HG02970 (cell line): ENCODE measurements at regions not wholly inside any gene's neighbourhood (a gene's known extent, or its start where the extent isn't known, plus 50 kb on each side); places are given as distances from the start of the nearest gene placed in this dataset.

ENCODE experiments used
- ATAC-seq: cut with Tn5 transposase; IDR thresholded peaks from one replicate; pipeline ENCODE4 v1.9.1; 2021; ENCODE audit warnings: mild to moderate bottlenecking, moderate library complexity, moderate number of reproducible peaks; ENCODE audit not compliant: unreplicated experiment, low FRiP score

- no peak for ATAC-seq
Observed at GRCh38 chrX:124507246-124507645, 160.9 kb downstream of the SH2D1A start.

- ATAC-seq = no peak
Observed at GRCh38 chrX:124518885-124519284, 172.5 kb downstream of the SH2D1A start.

DNA sequence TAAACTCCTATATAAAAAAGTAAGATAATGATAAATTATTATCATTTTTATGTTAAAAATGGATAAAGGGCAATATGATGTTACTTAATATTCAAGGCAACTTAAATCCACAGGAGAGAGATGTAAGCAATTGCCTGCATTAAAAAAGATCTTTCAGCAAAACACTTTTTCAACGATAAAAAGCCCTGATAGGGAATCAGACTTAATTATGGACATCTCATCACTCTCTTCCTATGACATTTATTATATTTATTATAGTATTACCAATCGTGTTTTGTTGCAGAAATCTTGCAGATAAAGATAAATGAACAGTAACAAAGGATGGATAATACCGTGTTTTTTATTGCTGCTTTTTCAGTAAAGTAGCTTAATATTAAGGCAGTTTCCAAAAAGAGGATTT, 178.5 kb downstream of the SH2D1A start:
- ATAC-seq = no peak

DNA sequence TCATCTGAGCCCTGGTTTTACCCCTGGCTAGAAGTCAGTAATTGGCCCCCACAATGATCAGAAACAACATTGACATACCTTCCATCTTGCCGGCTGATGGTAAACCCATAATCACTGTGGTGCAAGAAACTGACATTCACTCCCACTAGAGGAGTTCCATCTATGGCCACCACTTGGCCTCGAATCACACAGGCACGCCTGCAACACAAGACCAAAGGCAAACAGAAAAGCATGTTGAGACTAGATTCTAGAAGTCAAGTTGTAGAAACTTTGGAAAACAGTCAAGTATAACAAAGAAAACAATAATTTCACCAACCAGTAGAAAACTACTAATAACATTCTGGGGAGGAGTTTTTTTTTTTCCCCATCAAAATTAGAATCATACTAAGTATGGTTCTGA, 183.4 kb downstream of the SH2D1A start:
- no peak for ATAC-seq

- ATAC-seq = no peak
Observed at GRCh38 chrX:124530803-124531202, 184.4 kb downstream of the SH2D1A start.

DNA sequence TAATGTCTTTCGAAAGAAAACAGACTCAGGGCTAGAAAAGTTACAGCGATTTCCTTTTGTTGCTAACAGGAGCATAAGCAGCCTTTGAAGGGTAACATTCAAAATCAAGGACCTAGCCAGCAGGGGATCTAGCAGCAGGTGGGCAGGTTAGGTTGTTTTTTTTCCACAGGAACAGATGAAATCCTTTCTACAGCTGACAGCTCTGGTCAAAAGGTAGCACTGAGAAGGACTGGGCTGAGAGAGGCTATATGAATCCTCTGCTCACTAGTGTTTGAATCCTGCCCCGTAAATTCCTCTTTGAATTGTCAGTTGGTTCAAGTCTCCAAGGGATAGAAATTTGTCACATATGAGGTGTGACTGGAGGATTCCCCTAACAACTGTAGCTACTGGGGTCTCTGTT, 188.2 kb downstream of the SH2D1A start:
- no peak for ATAC-seq

DNA sequence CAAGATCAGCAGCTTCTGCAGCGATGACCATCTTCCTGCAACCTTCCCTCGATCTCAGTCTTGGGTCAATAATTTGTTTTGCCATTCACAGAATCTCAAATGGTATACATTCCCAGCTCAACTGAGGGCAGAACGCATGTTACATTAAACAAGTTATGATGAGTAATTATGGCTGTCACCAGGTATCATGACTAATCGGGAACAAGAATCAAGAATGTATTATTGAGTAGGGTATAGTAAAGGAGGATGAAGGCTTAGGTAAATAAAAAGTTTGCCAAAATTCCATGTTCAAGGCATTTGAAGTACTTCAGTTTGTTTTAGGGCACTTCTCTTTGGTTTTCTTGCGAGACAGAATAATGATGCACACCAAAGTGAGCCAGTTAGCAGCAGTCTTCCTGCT, 194.1 kb downstream of the SH2D1A start:
- no peak for ATAC-seq

DNA sequence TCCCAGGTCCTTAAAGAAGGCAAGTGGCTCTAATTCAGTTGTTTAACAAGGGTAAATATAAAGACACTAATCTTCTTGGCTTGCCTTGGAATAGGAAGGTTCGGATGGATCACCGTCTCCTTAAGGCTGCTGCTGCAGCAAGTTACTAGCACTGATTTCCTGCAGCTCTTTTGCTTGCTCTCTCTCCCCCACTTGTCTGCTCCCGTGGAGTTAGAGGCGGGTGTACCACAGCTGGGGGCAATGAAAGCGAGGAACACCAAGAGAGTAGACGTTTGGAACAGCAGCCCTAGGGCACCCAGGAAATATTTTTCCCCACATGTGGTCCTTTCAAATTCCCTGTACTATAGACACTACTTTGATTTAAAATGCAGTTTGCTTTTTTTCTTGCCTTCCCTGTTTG, 202.2 kb downstream of the SH2D1A start:
- no peak for ATAC-seq

- no peak for ATAC-seq
Observed at GRCh38 chrX:124555036-124555595, 208.8 kb downstream of the SH2D1A start.

DNA sequence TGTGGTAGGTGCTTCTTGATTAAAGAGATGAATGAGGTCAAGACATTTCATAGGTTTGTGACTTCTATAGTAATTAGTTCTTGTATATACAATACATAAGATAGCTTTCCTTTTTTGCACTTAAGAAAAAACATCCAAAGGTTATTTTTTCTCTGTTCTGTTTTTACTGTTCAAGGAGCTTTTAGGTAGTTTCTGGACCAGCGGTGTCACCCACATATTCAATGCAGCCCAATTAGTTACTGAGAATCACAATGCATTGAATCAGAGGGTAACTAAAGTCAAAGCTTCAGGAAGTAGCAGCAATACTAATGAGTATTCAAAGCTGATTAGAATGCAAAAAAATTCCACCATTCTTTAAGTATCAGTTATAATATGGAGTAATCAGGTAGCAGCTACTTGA, 211.6 kb downstream of the SH2D1A start:
- ATAC-seq = no peak

DNA sequence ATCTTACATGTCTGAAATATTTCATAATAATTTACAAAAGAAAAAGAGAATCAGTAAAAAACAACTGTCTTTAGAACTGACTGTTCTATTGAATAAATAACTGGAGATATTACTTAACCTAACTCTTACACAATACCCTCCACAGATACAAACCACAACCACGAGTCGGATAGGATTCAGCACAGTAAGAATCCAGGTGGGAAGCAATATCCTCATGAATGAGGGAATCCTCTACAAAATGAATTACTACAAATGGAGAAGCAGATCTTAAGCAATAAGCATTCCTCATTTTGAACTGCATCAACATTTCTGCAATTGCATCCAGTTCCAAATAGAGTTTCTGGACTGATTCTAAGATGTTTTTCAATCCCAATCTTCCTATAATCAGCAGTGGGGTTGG, 227.1 kb downstream of the SH2D1A start:
- ATAC-seq = no peak

- ATAC-seq = no peak
Observed at GRCh38 chrX:124592744-124593143, 246.4 kb downstream of the SH2D1A start.

GRCh38 chrX:124594017-124594651, 247.8 kb downstream of the SH2D1A start:
- ATAC-seq = no peak

DNA sequence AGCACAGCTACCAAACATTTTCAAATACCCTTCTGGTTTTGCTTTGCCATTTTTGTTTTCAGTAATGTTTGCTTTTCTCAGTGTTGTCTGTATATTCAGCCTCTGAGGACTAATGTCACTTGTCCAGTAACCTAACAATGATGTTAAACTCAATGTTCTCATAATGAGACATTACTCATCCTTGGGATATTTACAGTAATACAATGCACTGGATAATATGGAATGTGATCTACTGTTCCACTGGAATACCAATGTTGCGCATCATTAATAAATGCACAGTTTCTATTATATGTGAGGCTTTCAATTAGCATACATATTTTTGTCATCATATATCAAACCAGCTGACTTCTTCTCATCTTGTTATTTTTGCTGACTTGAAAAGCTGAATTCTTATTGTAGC, 259.1 kb downstream of the SH2D1A start:
- no peak for ATAC-seq

DNA sequence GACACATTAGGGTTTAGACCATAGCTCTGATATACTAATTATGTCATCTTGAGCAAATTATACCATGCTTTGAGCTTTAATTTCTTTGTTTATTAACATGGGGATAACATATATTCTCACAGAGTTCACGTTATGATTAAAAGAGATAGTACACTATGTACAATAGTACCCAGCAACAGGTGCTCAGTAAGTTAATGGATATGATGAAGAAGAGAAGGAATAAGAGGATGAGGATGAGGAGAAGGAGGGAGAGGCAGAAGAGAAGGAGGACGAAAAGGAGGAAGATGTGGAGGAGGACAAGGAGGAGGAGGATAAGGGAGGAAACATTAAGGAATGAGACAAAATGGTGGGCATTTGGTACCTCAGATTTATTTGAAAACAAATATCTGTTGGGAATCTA, 260.4 kb downstream of the SH2D1A start:
- no peak for ATAC-seq

- ATAC-seq = no peak
Observed at GRCh38 chrX:124619710-124620109, 273.3 kb downstream of the SH2D1A start.

DNA sequence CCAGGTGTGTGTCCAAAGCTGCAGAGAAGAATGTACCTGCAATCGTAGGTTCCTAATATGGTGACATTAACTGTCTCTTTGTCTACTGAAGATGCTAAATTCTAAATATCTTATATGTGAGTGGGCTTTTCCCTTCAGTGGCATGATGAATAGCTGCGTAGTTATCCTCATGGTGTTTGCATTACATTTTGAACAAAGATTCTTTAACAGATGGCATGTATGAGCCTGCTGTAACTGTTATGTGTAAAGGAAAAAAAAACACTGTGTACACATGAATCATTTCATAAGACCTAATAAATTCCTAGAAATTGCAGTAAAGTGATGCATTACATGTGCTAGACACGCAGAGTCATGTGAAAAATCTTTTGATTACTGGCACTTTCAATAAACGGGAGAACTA, 288.0 kb downstream of the SH2D1A start:
- no peak for ATAC-seq

GRCh38 chrX:124641737-124642491, 295.6 kb downstream of the SH2D1A start:
- ATAC-seq = no peak

- no peak for ATAC-seq
Observed at GRCh38 chrX:124646403-124646802, 300.0 kb downstream of the SH2D1A start.

GRCh38 chrX:124651031-124651430, 304.7 kb downstream of the SH2D1A start:
- ATAC-seq = no peak

- ATAC-seq = no peak
Observed at GRCh38 chrX:124665621-124666400, 319.4 kb downstream of the SH2D1A start.
